Activated T-helper 1 cell treated with anti-CD3 and anti-CD28 coated beads, Interleukin-2, amount 50 U/mL, for 16 hours (primary cell): ENCODE measurements at regions not wholly inside any gene's neighbourhood (a gene's known extent, or its start where the extent isn't known, plus 50 kb on each side); places are given as distances from the start of the nearest gene placed in this dataset.

ENCODE experiments used
- DNase-seq, 2 donors: peaks; one replicate each; pipeline ENCODE4 v3.0.0-alpha.2; 2020; ENCODE audit warnings: low read depth in 1 of 2, low spot score in 1 of 2

- no peak for DNase-seq
These were observed 137.4 kb upstream of the RBMS1 start for GRCh38 chr2:160630801-160631590.

DNA sequence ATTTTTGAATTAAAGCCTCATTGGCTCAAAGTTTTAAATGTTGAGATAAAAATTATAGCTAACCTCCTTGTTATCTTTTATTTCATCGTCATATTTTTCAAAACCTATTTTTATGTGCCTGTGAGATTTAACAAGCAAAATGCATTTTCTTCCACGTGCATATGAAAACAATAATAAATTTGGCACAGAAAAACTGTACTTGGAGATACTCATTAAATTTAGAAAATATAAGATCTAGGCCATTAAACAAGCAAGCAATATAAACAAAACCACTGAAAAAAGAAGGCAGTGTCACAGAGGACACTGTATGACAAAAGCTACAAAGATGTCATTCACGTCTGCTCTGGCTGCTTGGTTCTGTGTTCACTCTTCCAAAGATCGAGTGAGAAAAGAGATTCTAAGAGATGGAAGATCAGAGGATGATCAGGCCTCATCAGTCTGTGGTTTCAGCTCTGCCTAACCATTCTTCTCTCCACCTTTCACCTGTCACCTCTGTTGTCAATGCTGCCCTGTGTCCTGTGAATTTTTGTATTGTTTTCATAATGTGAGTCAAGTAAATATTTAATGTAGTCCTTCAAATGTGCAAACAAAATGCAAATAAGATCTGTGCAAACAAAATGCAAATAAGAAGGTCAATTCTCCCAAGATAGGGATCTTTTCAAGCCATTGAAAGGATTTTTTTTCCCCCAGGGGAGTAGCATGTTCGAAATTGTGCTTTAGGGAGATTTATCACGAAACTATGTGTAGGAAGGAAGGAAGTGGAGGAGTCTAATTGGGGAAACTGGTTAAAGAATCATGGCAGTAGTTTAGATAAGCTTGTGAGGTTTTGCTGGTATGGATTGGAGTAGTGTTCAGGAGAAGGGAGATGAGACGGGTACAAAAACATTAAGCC is 138.7 kb upstream of the RBMS1 start:
- no peak for DNase-seq

DNA sequence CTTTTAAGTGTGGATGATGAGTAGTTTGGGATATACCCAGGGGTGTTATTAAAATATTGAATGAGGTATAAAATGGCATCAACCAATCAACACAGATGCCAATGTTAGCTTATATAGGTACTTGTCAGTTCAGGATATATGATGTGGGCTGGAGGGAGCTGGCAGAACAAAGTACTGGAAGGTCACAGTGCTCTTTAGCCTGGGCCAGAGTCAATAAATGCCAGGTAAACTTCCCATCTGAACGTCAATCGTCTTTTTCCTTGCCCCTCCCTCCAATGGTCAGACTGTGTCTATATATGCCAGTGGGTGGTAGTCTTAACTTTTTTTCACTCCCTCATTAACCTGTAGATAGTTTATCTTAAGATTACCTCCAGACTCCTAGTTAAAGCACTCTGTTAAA is 140.8 kb upstream of the RBMS1 start:
- DNase-seq, result no peak

GRCh38 chr2:160635488-160635887 is 141.9 kb upstream of the RBMS1 start:
- no peak for DNase-seq

GRCh38 chr2:160639472-160639871 is 145.9 kb upstream of the RBMS1 start:
- DNase-seq, result no peak

- no peak for DNase-seq
These were observed 153.3 kb upstream of the RBMS1 start for GRCh38 chr2:160646684-160647444.

DNA sequence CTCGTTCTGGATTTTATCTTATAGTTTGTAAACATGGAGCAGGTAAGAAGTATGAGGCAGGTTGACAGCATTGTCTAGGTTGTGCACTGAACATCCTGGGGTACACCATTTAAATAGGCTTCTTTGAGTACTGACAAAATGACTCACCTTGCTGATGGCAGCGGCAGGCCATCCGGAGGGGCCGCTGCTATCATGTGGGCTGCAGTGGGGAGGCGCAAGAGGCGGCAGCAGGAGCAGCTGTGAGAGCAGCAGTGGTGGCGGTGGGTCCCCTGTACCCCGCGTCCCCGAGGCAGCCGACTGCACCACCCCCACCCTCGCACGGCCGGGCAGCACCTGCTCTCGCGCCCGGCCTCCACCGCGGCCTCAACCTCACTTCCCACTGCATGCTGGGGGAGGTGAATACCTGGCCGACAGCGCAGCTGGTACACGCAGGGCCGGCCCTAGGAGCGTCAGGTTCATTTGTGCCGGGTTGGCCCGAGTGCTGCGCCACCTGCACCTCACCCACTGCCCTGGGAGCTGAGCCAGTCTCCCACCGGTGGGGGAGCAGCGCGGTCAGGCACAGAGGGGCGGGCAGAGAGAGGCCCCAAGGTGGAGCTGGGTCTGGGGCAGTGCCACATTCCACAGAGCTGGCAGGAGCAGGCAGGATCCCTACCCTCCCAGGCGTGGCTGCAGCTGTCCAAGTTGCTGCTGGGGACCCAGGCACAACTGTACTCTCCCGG is 154.5 kb upstream of the RBMS1 start:
- no peak for DNase-seq

- DNase-seq, result no peak
These were observed 156.1 kb upstream of the RBMS1 start for GRCh38 chr2:160649698-160650097.

DNA sequence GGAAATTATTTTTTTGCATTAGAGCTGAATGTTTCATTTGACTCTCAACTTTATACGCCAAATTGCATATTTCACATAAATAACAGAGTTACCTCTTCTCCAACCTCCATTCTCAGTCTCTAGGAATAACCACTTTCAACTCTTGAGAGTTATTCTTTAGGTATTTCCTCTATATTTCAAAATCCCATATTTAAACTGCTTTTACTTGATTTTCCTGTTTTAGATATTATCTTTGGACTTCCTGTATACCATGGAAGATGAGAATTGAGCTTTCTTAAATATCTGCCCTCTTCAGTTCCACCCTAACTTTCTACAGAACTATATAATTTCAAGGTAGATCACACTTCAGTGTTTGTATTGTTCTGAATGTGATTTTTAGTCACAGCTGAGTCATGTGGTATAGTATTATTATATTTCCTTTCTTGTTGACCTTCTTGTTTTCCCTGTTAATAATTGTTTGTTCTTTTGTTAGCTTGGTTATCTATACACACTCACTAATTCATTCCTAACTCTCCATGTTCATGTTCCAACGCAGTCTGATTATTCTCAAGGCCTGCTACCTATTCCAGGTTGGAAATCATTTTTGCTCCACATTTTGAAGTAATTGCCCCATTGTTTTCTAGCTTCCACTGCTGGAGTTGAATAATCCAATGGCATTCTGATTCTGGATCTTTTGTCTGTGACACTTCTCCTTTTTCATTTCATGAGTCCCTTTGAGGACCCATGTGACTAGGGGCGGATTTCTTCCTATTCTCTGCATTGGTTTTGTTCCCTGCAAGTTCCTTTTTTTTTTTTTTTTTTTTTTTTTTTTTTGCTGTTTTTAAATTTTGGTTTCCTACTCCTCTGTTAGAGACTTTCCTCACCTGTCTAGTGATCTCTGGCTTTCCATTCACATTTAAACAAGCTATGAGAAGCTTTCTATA is 156.8 kb upstream of the RBMS1 start:
- DNase-seq, result no peak

GRCh38 chr2:160651416-160652200 is 158.0 kb upstream of the RBMS1 start:
- no peak for DNase-seq

DNA sequence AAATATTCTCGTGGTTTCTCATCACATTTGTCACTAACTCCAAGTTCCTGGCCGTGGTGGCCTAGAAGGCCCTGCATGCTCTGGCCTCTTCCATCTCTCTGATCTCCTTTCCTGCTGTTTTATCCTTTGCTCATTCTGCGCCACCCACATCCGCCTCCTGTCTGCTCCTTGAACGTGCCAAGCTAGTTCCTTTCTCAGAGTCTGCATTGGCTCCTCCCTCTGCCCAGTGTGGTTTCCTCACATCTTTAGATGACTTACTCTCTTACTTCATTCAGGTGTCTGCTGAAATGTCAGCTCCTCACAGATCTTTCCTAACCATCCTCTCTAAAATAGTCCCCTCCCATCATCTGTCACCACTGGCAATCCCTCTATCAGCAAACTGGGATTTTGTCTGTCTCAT is 158.6 kb upstream of the RBMS1 start:
- DNase-seq, result peak; percentile 20 to 22

DNA sequence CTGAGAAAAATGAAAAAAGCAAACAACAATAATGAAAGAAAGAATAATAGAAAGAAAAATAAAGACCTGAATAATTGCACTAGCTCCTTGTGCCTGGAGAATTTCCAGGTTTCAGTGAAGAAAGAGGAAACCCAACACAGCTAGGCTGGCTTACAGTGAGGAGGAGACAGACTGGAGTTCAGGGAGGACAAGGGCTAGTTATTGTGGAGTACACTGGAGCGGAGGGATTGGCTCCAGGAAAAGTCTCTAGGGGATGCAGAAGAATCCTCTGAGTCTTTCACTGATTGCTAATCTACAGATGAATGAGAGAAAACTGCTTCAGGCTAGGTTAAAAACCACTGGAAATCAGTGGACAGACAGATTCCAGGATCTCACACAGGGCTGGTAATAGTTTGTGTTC is 163.6 kb upstream of the RBMS1 start:
- no peak for DNase-seq

GRCh38 chr2:160658851-160659250 is 165.2 kb upstream of the RBMS1 start:
- DNase-seq, result no peak

DNA sequence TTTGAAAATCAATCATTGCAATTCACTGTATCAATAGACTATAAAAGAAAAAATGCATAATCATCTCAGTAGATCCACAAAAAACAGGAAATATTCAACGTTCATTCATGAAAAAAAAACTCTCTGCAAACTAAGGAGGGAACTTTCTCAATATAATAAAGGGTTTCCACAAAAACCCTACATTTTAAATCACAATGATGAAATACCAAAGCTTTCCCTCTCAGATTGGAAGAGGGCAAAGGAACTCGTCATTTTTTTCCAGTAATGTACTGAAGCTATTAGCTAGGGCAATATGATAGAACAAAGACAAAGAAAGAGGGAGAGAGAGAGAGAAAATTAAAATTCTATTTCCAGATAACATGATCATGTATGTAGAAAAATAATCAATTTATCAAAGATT is 167.1 kb upstream of the RBMS1 start:
- DNase-seq, result no peak

DNA sequence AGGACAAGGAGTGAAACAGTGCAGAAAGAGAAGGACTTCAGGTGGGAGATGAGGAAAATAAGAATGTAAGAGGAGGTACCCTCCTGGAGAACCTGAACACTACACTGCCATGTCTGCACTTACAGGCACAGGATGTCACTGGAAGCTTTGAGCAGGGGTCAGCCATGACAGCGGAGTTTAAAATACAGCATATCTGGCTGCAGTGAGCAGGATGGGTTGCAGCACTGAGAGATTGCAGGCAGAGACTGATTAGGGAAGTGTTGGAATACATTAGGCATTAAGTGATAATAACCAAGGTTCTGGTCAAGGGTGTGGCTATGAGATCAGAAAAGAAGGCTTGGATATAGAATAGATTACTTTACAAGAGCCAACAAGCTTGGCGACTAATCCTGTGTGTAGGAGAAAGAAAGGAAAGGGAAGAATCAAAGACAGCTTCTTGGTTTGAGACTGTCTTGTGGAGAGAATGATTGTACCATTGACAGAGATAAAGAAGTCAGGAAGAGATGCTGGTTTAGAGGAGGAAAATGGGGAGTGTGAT is 171.1 kb upstream of the RBMS1 start:
- DNase-seq, result no peak

DNA sequence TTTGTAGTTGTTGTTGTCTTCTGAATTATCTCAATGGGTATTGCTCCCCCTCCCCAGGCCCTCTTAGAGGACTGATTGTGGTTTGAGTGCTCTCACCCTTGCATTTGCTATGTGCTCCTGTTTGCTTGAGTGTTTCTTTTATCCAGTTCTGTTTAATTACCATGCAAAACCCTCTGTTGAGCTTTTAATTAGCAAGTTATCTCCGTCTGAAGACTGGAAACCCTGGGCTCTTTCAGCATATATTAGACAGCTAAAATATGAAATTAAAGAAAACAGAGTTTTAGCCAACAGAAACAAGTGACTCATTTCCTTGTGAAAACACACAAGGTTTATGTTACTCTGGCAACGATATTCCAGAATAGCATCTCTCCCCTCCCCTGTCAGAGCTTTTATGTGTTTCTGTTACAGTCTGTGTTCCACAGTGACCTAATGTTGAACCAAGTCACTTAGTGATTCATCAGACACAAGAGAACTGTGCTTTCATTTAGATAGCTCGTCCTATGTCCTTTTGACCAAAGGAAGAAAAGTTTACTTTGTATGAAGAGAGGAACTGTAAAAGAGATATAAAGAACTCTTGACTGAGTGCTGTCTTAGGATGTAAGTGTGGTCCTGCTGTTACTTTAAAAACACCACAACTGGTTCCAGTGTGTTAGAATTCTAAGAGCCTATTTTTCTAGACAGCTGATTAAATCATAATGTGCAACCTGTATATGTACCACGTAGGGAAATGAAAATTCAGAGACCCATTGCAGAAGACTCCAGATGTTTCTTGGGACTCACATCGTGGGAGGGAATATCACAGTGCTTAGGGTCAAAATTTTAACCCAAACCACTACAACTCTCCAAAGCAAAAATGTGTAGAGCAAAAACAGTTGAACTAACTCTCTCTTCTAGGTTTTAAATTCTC is 172.8 kb upstream of the RBMS1 start:
- no peak for DNase-seq

GRCh38 chr2:160667811-160668210 is 174.2 kb upstream of the RBMS1 start:
- no peak for DNase-seq

- no peak for DNase-seq
These were observed 177.0 kb upstream of the RBMS1 start for GRCh38 chr2:160670618-160671017.
